Thoracic aorta (tissue), 2 donors: ENCODE measurements at regions not wholly inside any gene's neighbourhood (a gene's known extent, or its start where the extent isn't known, plus 50 kb on each side); places are given as distances from the start of the nearest gene placed in this dataset.

Source experiments
- ATAC-seq: fragments of 150-250 bp; one replicate; pipeline ENCODE4 v1.8.0; 2017; ENCODE audit warnings: low read depth; ENCODE audit not compliant: insufficient number of reproducible peaks, low FRiP score
- DNase-seq: peaks from one replicate; pipeline ENCODE4 v3.0.0-alpha.2; 2020; ENCODE audit warnings: low spot score
- H3K27ac ChIP-seq, 2 donors: fragments of 200-600 bp; sonication (generic); 1 replicate in 1 of 2; 2 replicates in 1 of 2; pipeline ENCODE4 v1.5.1; 2016; ENCODE audit warnings: mild to moderate bottlenecking in 2 of 2, moderate library complexity in 2 of 2
- H3K27me3 ChIP-seq: fragments of 200-600 bp; sonication (generic); replicated peaks from 2 replicates; pipeline ENCODE4 v1.6.0; 2016; ENCODE audit warnings: mild to moderate bottlenecking; ENCODE audit not compliant: insufficient read depth
- H3K36me3 ChIP-seq: fragments of 200-600 bp; sonication (generic); one replicate; pipeline ENCODE4 v1.5.1; 2016
- H3K4me1 ChIP-seq, 2 donors: fragments of 200-600 bp; sonication (generic); 1 replicate in 1 of 2; 2 replicates in 1 of 2; pipeline versions ENCODE4 v1.5.1 to v1.6.0; 2016; ENCODE audit warnings: low read depth in 2 of 2, mild to moderate bottlenecking in 1 of 2; ENCODE audit not compliant: control insufficient read depth in 1 of 2
- H3K4me3 ChIP-seq: fragments of 200-600 bp; sonication (generic); 2 replicates; pipeline ENCODE4 v1.5.1; 2016; ENCODE audit warnings: mild to moderate bottlenecking
- H3K9me3 ChIP-seq: fragments of 200-600 bp; sonication (generic); 2 replicates; pipeline ENCODE4 v1.5.1; 2016
- CTCF ChIP-seq: fragments of 200-600 bp; sonication (generic); IDR thresholded peaks from one replicate; pipeline ENCODE4 v1.5.1; 2019; ENCODE audit warnings: antibody characterized with exemption

GRCh38 chr12:91824991-91825390 is 320.7 kb downstream of the BTG1 start:
- no peak for TF ChIP-seq CTCF
- Histone ChIP-seq H3K4me1 (no peaks in the 10 kb centered on the region), H3K27ac (no peak overlapping the region), H3K27me3 (no peaks in the 10 kb centered on the region), H3K36me3 (no peaks in the 10 kb centered on the region), H3K9me3 (no peaks in the 10 kb centered on the region), H3K4me3 (no peak overlapping the region)
- ATAC-seq = no peak
- DNase-seq = no peak

GRCh38 chr12:91819132-91819447 is 326.6 kb downstream of the BTG1 start:
- Histone ChIP-seq H3K27me3 (no peaks in the 10 kb centered on the region), H3K27ac (no peak overlapping the region)

DNA sequence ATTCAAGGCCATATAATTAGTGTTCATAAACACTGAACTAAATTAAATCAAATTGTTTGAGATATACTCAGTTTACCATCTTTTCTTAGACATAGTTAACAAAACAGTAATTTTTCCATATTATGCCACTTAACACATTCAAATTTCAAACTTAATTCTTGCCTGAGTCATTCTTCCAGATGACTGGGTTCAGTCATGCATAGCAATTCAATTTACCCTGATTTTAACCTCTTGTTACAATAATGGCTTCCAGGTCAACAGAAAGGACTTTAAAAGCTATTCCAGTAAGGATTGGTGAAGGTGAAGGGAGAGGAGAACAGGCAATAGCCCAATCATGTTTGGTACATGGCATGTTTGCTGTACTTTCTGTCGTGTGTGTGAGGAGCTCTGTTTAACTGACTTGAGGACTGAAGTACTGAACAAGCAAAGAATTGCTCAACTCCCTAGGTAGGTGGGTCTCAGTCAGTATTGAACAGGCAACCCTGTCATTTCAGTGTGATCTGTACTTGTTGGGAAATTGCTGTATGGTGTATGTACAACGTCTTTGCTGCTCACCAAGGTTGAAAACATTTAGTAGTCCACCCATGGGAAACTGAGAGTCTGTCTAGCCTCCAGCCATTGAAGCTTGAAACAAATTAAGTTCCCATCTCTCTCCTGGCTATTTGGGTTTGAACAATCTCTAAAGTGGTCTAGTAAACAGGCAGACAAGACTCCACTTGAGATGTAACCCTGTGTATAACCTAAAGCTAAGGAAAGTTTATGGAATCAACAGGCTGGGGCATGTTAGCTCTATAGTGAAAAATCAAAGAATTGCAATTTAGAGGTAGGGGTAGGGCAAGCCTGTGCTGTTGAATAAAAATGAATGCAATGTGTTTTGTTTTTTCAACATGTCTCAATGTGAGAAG is 327.2 kb downstream of the BTG1 start:
- no peak for ATAC-seq
- Histone ChIP-seq H3K4me1 (peaks cover 0 to 7% of the 10 kb centered on the region in 2 donors), H3K27me3 (no peaks in the 10 kb centered on the region), H3K9me3 (no peaks in the 10 kb centered on the region), H3K36me3 (no peaks in the 10 kb centered on the region), H3K27ac (no peak overlapping the region), H3K4me3 (no peak overlapping the region)
- no peak for TF ChIP-seq CTCF
- DNase-seq = no peak

More at GRCh38 chr12:91819132-91819447, 326.6 kb downstream of the BTG1 start:
- H3K4me3 ChIP-seq = no peak overlapping the region
- no peak for TF ChIP-seq CTCF
- no peaks in the 10 kb centered on the region for H3K36me3 ChIP-seq
- no peak for DNase-seq
- no peak for ATAC-seq
- H3K9me3 ChIP-seq = no peaks in the 10 kb centered on the region
- H3K4me1 ChIP-seq = peaks cover 0 to 7% of the 10 kb centered on the region in 2 donors

- no peak for TF ChIP-seq CTCF
- Histone ChIP-seq H3K27ac (no peak overlapping the region), H3K36me3 (no peaks in the 10 kb centered on the region), H3K4me3 (no peak overlapping the region), H3K9me3 (no peaks in the 10 kb centered on the region), H3K4me1 (peaks cover 0 to 7% of the 10 kb centered on the region in 2 donors), H3K27me3 (no peaks in the 10 kb centered on the region)
- DNase-seq = no peak
- no peak for ATAC-seq
Observed at GRCh38 chr12:91817517-91817916, 328.1 kb downstream of the BTG1 start.

- peaks cover 0 to 7% of the 10 kb centered on the region in 2 donors for H3K4me1 ChIP-seq
- H3K36me3 ChIP-seq = no peaks in the 10 kb centered on the region
- no peaks in the 10 kb centered on the region for H3K9me3 ChIP-seq
- H3K27me3 ChIP-seq = no peaks in the 10 kb centered on the region
- DNase-seq (no peak), ATAC-seq (no peak)
- no peak overlapping the region for H3K4me3 ChIP-seq
- no peak for TF ChIP-seq CTCF
- no peak overlapping the region for H3K27ac ChIP-seq
Observed at GRCh38 chr12:91813701-91814100, 331.9 kb downstream of the BTG1 start.
